Gastrocnemius medialis (tissue), 4 donors: ENCODE measurements at regions not wholly inside any gene's neighbourhood (a gene's known extent, or its start where the extent isn't known, plus 50 kb on each side); places are given as distances from the start of the nearest gene placed in this dataset.

ENCODE experiments used
- POLR2A ChIP-seq, 2 donors: fragments of 450-650 bp; IDR thresholded peaks; one replicate each; pipeline ENCODE4 v1.6.1; 2017; ENCODE audit warnings: antibody characterized with exemption in 2 of 2, mild to moderate bottlenecking in 2 of 2, moderate library complexity in 2 of 2
- TF ChIP-seq, protein P1 (sequence below), 5 experiments: fragments of 450-650 bp in 3 of 5; fragments of 200-600 bp in 2 of 5; sonication (generic) in 2 of 5; IDR thresholded peaks in 4 of 5; conservative IDR thresholded peaks in 1 of 5; 1 replicate in 4 of 5; 2 replicates in 1 of 5; pipeline ENCODE4 v1.5.1; 2016 to 2019; ENCODE audit warnings: antibody characterized with exemption in 5 of 5, mild to moderate bottlenecking in 3 of 5, moderate library complexity in 3 of 5

DNA sequence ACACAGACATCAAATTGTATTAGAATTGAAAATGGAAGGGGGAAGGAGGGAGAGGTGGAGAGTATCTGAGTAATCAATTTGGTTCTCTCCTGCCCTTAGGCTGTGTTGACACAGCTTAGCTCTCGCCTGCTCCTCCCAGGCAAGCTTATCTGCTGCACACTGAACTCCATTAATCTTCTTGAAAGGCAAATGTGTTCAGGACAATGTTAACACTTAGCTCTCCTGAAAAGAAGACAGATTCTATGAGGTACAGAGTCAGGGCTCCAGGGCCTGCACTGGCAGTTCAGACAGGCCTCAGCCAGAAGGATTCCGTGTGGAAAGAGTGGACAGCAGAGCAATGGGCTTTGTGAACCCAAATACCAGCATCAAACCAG, 430.0 kb upstream of the TNP1 start:
- TF ChIP-seq, protein P1, sequence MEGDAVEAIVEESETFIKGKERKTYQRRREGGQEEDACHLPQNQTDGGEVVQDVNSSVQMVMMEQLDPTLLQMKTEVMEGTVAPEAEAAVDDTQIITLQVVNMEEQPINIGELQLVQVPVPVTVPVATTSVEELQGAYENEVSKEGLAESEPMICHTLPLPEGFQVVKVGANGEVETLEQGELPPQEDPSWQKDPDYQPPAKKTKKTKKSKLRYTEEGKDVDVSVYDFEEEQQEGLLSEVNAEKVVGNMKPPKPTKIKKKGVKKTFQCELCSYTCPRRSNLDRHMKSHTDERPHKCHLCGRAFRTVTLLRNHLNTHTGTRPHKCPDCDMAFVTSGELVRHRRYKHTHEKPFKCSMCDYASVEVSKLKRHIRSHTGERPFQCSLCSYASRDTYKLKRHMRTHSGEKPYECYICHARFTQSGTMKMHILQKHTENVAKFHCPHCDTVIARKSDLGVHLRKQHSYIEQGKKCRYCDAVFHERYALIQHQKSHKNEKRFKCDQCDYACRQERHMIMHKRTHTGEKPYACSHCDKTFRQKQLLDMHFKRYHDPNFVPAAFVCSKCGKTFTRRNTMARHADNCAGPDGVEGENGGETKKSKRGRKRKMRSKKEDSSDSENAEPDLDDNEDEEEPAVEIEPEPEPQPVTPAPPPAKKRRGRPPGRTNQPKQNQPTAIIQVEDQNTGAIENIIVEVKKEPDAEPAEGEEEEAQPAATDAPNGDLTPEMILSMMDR (IDR thresholded peaks at IDR 0.05 in 4 of 5, conservative IDR thresholded peaks at IDR 0.05 in 1 of 5) = no peak
- TF ChIP-seq POLR2A (IDR thresholded peaks at IDR 0.05) = no peak
